Right atrium auricular region (tissue), 2 donors: ENCODE measurements at regions not wholly inside any gene's neighbourhood (a gene's known extent, or its start where the extent isn't known, plus 50 kb on each side); places are given as distances from the start of the nearest gene placed in this dataset.
"Not testable (repeated sequence)": the region's sequence is repeated elsewhere in the genome, so short reads cannot be mapped to it uniquely, and the experiment has no call there.

ENCODE experiments used
- DNase-seq: peaks from one replicate; pipeline ENCODE4 v3.0.0-alpha.2; 2019; ENCODE audit warnings: low spot score
- H3K27ac ChIP-seq, 2 donors: fragments of 200-600 bp; sonication (generic); 1 replicate in 1 of 2; 2 replicates in 1 of 2; pipeline ENCODE4 v1.5.1; 2016 to 2019
- H3K27me3 ChIP-seq, 2 donors: fragments of 200-600 bp; sonication (generic); one replicate each; pipeline versions ENCODE4 v1.5.1 to v1.6.0; 2017 to 2019
- H3K36me3 ChIP-seq: fragments of 200-600 bp; sonication (generic); one replicate; pipeline ENCODE4 v1.5.1; 2016
- H3K4me1 ChIP-seq, 2 donors: fragments of 200-600 bp; sonication (generic); one replicate each; pipeline versions ENCODE4 v1.5.1 to v1.6.0; 2017 to 2019
- H3K4me3 ChIP-seq, 2 donors: fragments of 200-600 bp; sonication (generic); 1 replicate in 1 of 2; 2 replicates in 1 of 2; pipeline ENCODE4 v1.5.1; 2017 to 2019; ENCODE audit warnings: mild to moderate bottlenecking in 1 of 2, moderate library complexity in 1 of 2
- H3K9me3 ChIP-seq, 2 donors: fragments of 200-600 bp; sonication (generic); one replicate each; pipeline ENCODE4 v1.5.1; 2019
- TF ChIP-seq, protein P1 (sequence below), 2 donors: fragments of 200-600 bp; sonication (generic); IDR thresholded peaks; one replicate each; pipeline ENCODE4 v1.5.1; 2019; ENCODE audit warnings: antibody characterized with exemption in 2 of 2

DNA sequence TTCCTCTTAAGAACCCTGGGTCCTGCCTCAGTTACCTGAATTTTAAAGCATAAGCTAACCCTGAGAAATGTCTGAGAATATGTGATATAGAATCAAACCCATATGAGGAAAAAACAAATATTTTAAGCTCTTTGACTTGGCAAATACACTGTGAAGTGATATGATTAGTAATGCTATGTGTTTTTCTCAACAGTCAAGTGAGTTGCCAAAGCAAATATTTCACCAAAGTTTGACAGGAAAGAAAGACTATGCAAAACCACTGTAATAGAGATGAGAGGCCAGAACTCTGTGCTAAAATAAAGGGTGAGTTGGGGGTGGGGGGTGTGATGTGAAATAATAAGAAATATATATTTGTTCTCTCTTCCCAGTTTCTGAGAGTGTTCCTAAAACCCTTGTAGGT lies 613.5 kb upstream of the CCDC179 start:
- no peak overlapping the region for H3K4me3 ChIP-seq
- no peaks in the 10 kb centered on the region for H3K4me1 ChIP-seq
- no peaks in the 10 kb centered on the region for H3K9me3 ChIP-seq
- no peak overlapping the region for H3K27ac ChIP-seq
- no peaks in the 10 kb centered on the region for H3K36me3 ChIP-seq
- no peak for DNase-seq
- H3K27me3 ChIP-seq: no peaks in the 10 kb centered on the region
- TF ChIP-seq, protein P1, sequence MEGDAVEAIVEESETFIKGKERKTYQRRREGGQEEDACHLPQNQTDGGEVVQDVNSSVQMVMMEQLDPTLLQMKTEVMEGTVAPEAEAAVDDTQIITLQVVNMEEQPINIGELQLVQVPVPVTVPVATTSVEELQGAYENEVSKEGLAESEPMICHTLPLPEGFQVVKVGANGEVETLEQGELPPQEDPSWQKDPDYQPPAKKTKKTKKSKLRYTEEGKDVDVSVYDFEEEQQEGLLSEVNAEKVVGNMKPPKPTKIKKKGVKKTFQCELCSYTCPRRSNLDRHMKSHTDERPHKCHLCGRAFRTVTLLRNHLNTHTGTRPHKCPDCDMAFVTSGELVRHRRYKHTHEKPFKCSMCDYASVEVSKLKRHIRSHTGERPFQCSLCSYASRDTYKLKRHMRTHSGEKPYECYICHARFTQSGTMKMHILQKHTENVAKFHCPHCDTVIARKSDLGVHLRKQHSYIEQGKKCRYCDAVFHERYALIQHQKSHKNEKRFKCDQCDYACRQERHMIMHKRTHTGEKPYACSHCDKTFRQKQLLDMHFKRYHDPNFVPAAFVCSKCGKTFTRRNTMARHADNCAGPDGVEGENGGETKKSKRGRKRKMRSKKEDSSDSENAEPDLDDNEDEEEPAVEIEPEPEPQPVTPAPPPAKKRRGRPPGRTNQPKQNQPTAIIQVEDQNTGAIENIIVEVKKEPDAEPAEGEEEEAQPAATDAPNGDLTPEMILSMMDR (IDR thresholded peaks at IDR 0.05): no peak

- H3K4me3 ChIP-seq: no peak overlapping the region
- no peaks in the 10 kb centered on the region for H3K4me1 ChIP-seq
- TF ChIP-seq, protein P1 (IDR thresholded peaks at IDR 0.05): no peak
- no peak for DNase-seq
- H3K27me3 ChIP-seq: no peaks in the 10 kb centered on the region
- peaks cover 0 to 4% of the 10 kb centered on the region in 2 donors for H3K9me3 ChIP-seq
- no peak overlapping the region for H3K27ac ChIP-seq
- H3K36me3 ChIP-seq: no peaks in the 10 kb centered on the region
Observed at GRCh38 chr11:23480736-23481135, 620.5 kb upstream of the CCDC179 start.

- H3K36me3 ChIP-seq, DNase-seq, H3K4me3 ChIP-seq, H3K27me3 ChIP-seq, H3K4me1 ChIP-seq, H3K27ac ChIP-seq: not testable (repeated sequence)
- H3K9me3 ChIP-seq: peaks cover 0 to 23% of the 10 kb centered on the region in 2 donors
Observed at GRCh38 chr11:23484146-23484545, 623.9 kb upstream of the CCDC179 start.

DNA sequence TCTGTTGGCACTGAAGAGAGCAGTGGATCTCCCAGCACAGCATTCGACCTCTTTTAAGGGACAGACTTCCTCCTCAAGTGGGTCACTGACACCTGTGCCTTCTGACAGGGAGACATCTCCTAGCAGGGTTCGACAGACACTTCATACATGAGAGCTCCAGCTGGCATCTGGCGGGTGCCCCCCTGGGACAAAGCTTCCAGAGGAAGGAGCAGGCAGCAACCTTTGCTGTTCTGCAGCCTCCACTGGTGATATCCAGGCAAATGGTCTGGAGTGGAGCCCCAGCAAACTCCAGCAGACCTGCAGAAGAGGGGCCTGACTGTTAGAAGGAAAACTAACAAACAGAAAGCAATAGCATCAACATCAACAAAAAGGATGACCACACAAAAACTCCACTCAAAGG lies 624.3 kb upstream of the CCDC179 start:
- H3K36me3 ChIP-seq, H3K27me3 ChIP-seq, H3K4me3 ChIP-seq, DNase-seq, H3K27ac ChIP-seq, H3K4me1 ChIP-seq: not testable (repeated sequence)
- peaks cover 0 to 23% of the 10 kb centered on the region in 2 donors for H3K9me3 ChIP-seq

DNA sequence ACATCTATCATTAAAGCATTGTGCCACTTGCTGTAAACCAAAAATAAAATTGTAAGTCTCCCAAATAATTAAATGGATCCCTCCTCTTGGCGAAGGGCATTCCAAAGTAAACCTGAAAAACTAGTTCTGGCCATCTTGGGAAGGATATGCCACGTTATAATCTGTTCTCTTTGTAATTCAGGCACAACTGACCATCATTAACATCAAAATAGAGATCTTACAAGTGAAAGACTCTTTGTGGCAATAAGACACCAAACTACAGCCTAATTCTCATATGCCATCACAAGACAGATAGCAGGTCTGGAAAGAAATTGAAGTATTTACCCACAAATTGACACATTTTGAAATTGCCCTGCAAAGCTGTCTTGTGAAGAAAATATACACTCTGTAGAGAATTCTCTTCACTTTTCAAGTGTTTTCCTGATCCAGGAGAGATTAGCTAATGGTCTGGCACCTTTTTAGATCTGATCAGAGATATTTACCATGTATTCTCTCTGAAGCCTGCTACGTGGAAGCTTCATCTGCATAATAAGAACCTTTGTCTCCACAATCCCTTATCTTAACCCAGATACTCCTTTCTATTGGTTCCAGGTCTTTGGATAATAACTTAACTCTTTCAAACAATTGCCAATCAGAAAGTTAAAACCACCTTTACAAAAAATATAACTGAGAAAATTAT lies 630.4 kb upstream of the CCDC179 start:
- Histone ChIP-seq H3K4me3 (no peak overlapping the region), H3K36me3 (no peaks in the 10 kb centered on the region), H3K4me1 (no peaks in the 10 kb centered on the region), H3K9me3 (peaks cover 0 to 19% of the 10 kb centered on the region in 2 donors), H3K27me3 (no peaks in the 10 kb centered on the region), H3K27ac (no peak overlapping the region)
- TF ChIP-seq, protein P1 (IDR thresholded peaks at IDR 0.05): no peak
- no peak for DNase-seq

DNA sequence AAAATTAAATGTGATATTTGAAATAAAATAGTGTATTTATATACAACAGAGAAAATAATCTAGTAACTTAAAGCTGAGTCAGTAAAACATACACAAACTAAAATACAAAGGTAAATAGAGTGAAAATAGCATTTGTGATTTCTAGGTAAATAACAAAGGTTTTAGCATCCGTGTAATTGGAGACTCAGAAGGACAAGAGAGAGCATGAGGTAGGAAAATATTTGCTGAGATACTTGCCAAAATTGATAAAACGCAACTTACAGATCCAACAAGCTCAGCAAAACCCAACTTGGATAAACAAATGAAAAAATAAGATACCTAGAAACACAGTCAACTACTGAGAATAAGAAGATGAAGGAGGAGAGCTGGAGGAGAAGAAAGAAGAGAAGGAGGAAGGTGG lies 634.7 kb upstream of the CCDC179 start:
- no peaks in the 10 kb centered on the region for H3K27me3 ChIP-seq
- TF ChIP-seq, protein P1 (IDR thresholded peaks at IDR 0.05): no peak
- H3K4me1 ChIP-seq: no peaks in the 10 kb centered on the region
- no peak overlapping the region for H3K4me3 ChIP-seq
- DNase-seq: no peak
- no peak overlapping the region for H3K27ac ChIP-seq
- no peaks in the 10 kb centered on the region for H3K9me3 ChIP-seq
- no peaks in the 10 kb centered on the region for H3K36me3 ChIP-seq

DNA sequence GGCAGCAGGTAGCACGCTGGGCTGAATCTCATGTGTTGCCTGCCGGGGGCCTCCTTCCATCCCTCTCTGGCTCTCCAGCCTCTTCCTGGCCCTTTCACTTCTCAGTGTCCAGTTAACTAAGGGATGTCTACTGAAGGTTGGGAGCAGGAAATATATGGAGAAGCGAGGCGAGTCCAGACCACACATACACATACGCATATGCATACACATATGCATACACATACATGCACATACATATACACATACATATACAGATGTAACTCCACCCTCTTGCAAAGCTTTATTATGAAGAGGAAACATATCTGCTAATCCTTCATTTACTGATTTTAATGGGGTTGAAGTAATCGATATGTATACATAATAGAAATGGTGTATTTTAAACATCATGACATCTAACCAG lies 636.1 kb upstream of the CCDC179 start:
- H3K27me3 ChIP-seq: no peaks in the 10 kb centered on the region
- no peak overlapping the region for H3K27ac ChIP-seq
- H3K9me3 ChIP-seq: no peaks in the 10 kb centered on the region
- TF ChIP-seq, protein P1 (IDR thresholded peaks at IDR 0.05): no peak
- H3K4me1 ChIP-seq: no peaks in the 10 kb centered on the region
- no peak overlapping the region for H3K4me3 ChIP-seq
- no peak for DNase-seq
- H3K36me3 ChIP-seq: no peaks in the 10 kb centered on the region
